HL-60 (cell line): ENCODE measurements at regions not wholly inside any gene's neighbourhood (a gene's known extent, or its start where the extent isn't known, plus 50 kb on each side); places are given as distances from the start of the nearest gene placed in this dataset.

ENCODE experiments used
- DNase-seq, 2 experiments: peaks; one replicate each; pipeline ENCODE4 v3.0.0-alpha.2; 2010 to 2020; ENCODE audit warnings: low read depth in 1 of 2, low spot score in 1 of 2
- H3K27ac ChIP-seq: fragments of 250-450 bp; sonication (Bioruptor Pico); replicated peaks from 2 replicates; pipeline ENCODE4 v1.5.1; 2020; ENCODE audit warnings: mild to moderate bottlenecking, moderate library complexity
- H3K27me3 ChIP-seq: fragments of 250-450 bp; sonication (Bioruptor Pico); 2 replicates; pipeline ENCODE4 v1.5.1; 2021; ENCODE audit warnings: mild to moderate bottlenecking, moderate library complexity; ENCODE audit not compliant: insufficient read depth, poor library complexity, severe bottlenecking
- H3K4me3 ChIP-seq: replicated peaks from 2 replicates; pipeline ENCODE4 v1.5.1; 2011; ENCODE audit warnings: mild to moderate bottlenecking, control low read depth, low read length; ENCODE audit not compliant: insufficient read depth
- CTCF ChIP-seq: IDR thresholded peaks from one replicate; pipeline ENCODE4 v1.5.1; 2011; ENCODE audit warnings: low read length, control low read depth, inconsistent platforms; ENCODE audit not compliant: insufficient read depth
- GABPA ChIP-seq: IDR thresholded peaks from 2 replicates; pipeline ENCODE4 v1.6.1; 2012; ENCODE audit warnings: low read depth
- POLR2AphosphoS5 ChIP-seq: IDR thresholded peaks from 2 replicates; pipeline ENCODE4 v1.6.1; 2012; ENCODE audit warnings: low read depth
- REST ChIP-seq: IDR thresholded peaks from 2 replicates; pipeline ENCODE4 v1.6.1; 2012; ENCODE audit warnings: low read depth; ENCODE audit not compliant: insufficient replicate concordance
- SPI1 ChIP-seq: IDR thresholded peaks from 2 replicates; pipeline ENCODE4 v1.6.1; 2012; ENCODE audit warnings: low read depth, mild to moderate bottlenecking, borderline replicate concordance

GRCh38 chr3:159364511-159364910 is 562.7 kb downstream of the MFSD1 start:
- TF ChIP-seq REST = no peak
- no peak for TF ChIP-seq CTCF
- no peak for TF ChIP-seq SPI1
- TF ChIP-seq POLR2AphosphoS5 = no peak
- TF ChIP-seq GABPA = no peak
- H3K27me3 ChIP-seq = no peaks in the 10 kb centered on the region

GRCh38 chr3:159366476-159366875 is 564.6 kb downstream of the MFSD1 start:
- no peak overlapping the region for H3K4me3 ChIP-seq
- TF ChIP-seq REST = no peak
- no peak for TF ChIP-seq GABPA
- TF ChIP-seq CTCF = no peak
- no peak for TF ChIP-seq SPI1
- no peak for TF ChIP-seq POLR2AphosphoS5
- no peak overlapping the region for H3K27ac ChIP-seq
- no peaks in the 10 kb centered on the region for H3K27me3 ChIP-seq
- DNase-seq = no peak

More at GRCh38 chr3:159364511-159364910, 562.7 kb downstream of the MFSD1 start:
- no peak for DNase-seq
- no peak overlapping the region for H3K4me3 ChIP-seq
- no peak overlapping the region for H3K27ac ChIP-seq

- Histone ChIP-seq H3K27me3 (no peaks in the 10 kb centered on the region), H3K4me3 (no peak overlapping the region), H3K27ac (no peak overlapping the region)
- TF ChIP-seq SPI1 (no peak), CTCF (no peak), GABPA (no peak), REST (no peak), POLR2AphosphoS5 (no peak)
- no peak for DNase-seq
Measured at GRCh38 chr3:159371961-159372360, 570.1 kb downstream of the MFSD1 start.
